ENCODE measurements at regions not wholly inside any gene's neighbourhood (a gene's known extent, or its start where the extent isn't known, plus 50 kb on each side); places are given as distances from the start of the nearest gene placed in this dataset.
A peak's percentile ranks its signal among the peaks of the same experiment; 100 is the strongest.

DNA sequence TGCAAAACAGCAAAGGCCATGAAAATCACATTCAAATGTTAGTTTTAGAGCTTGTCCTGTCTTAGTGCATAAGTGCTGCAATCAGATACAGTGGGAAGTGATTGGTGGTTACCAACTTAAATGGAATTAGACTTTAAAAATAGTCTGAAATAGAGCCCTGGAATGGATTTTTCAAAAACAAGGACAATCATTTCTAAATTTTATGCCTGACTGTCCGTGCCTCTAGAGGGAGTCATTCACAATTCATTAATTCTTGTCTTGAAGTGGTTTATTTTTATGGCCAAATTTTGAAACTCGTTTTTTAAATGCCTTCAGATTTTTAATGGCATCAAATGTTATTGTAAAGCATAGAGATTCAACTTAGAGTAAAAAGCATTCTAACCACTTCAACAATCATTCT, 561.8 kb upstream of the DAB2 start:
- TF ChIP-seq, protein P1, sequence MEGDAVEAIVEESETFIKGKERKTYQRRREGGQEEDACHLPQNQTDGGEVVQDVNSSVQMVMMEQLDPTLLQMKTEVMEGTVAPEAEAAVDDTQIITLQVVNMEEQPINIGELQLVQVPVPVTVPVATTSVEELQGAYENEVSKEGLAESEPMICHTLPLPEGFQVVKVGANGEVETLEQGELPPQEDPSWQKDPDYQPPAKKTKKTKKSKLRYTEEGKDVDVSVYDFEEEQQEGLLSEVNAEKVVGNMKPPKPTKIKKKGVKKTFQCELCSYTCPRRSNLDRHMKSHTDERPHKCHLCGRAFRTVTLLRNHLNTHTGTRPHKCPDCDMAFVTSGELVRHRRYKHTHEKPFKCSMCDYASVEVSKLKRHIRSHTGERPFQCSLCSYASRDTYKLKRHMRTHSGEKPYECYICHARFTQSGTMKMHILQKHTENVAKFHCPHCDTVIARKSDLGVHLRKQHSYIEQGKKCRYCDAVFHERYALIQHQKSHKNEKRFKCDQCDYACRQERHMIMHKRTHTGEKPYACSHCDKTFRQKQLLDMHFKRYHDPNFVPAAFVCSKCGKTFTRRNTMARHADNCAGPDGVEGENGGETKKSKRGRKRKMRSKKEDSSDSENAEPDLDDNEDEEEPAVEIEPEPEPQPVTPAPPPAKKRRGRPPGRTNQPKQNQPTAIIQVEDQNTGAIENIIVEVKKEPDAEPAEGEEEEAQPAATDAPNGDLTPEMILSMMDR (IDR thresholded peaks at IDR 0.05; ENCODE audit: low read length): peak; percentile 23; the same call in 1 of the 2 replicates
- no peak for TF ChIP-seq EZH2 (IDR thresholded peaks at IDR 0.05; ENCODE audit: borderline replicate concordance, low read length)
